ENCODE measurements at regions not wholly inside any gene's neighbourhood (a gene's known extent, or its start where the extent isn't known, plus 50 kb on each side); places are given as distances from the start of the nearest gene placed in this dataset.

DNA sequence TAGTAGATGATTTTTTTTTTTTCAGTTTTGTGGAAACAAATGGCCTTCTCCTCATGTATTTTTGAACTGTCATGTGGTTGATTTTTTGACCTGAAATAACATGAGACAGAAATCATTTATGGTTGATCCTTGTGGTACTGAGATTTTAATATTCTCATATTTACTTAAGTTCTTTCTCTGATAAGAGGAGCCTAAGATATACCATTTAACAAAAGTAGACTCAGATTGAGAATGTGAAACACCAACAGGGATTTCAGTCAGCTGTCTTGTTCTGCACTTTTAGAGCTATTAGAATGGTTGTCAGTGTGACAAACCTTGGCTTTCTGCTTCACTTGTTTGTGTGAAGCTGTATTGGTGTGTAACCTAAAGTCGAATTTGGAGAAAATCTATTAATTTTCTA lies 575.7 kb downstream of the SPOCK3 start:
- no peak for DNase-seq (ENCODE audit: low read depth)
- H3K4me3 ChIP-seq (ENCODE audit: low read length) = no peak overlapping the region
- no peak for TF ChIP-seq CTCF (IDR thresholded peaks at IDR 0.05; ENCODE audit: insufficient read depth, low read depth, low read length, missing control alignments)

DNA sequence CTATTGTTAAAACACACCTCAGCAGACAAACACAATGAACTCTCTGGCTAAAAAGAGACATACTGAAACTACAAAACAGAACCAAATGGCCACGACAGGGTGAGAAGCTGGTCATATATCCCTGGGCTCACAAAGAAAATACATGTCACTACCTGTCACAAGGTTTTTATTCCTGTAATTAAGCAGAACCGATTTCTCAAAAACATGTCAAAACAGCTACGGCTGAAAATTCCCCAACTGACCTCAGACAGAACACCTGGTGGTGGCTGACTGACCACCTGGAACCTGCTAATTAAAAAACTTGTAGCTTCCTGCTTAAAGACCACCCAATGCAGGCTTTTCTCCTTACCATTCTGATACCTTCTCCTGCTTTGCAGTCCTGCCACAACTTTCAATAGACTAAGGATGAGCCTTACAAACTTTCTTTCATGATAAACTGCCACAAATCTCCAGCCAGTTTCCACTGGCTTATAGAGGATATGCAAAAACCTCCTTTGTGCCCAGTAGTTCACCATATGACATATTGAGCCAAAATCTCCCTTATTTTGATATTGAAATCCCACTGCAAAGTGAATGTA lies 571.9 kb downstream of the SPOCK3 start:
- no peak overlapping the region for H3K4me3 ChIP-seq (ENCODE audit: low read length)
- TF ChIP-seq CTCF (IDR thresholded peaks at IDR 0.05; ENCODE audit: insufficient read depth, low read depth, low read length, missing control alignments) = no peak
- DNase-seq (ENCODE audit: low read depth) = peak; percentile 32

DNA sequence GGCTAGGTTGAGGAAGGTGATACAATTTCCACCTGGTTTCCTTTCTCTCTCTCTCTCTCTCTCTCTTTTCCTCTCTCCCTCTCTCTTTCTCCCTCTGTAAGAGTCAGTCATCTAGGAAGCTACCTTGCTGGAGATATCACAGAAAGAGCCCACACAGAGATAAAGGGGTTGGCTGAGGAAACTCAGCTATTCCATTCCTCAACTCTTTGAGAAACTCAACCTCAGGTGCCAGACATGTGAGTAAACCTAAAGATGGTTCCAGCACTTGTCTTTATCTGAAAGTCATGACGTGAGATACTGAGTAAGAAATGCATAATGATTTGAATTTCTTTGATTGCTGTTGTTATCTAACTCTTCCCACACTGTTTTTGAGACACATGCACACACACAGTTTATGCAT lies 564.0 kb downstream of the SPOCK3 start:
- no peak for TF ChIP-seq CTCF (IDR thresholded peaks at IDR 0.05; ENCODE audit: insufficient read depth, low read depth, low read length, missing control alignments)
- DNase-seq (ENCODE audit: low read depth) = no peak

GRCh38 chr4:166673911-166674310 lies 560.4 kb downstream of the SPOCK3 start:
- DNase-seq (ENCODE audit: low read depth) = no peak
- H3K4me3 ChIP-seq (ENCODE audit: low read length) = no peak overlapping the region
- no peak for TF ChIP-seq CTCF (IDR thresholded peaks at IDR 0.05; ENCODE audit: insufficient read depth, low read depth, low read length, missing control alignments)

More for the DNA sequence above, 564.0 kb downstream of the SPOCK3 start:
- no peak overlapping the region for H3K4me3 ChIP-seq (ENCODE audit: low read length)

- TF ChIP-seq CTCF (IDR thresholded peaks at IDR 0.05; ENCODE audit: insufficient read depth, low read depth, low read length, missing control alignments) = no peak
- DNase-seq (ENCODE audit: low read depth) = peak; percentile 52
These were observed 558.9 kb downstream of the SPOCK3 start for GRCh38 chr4:166675411-166675810.

DNA sequence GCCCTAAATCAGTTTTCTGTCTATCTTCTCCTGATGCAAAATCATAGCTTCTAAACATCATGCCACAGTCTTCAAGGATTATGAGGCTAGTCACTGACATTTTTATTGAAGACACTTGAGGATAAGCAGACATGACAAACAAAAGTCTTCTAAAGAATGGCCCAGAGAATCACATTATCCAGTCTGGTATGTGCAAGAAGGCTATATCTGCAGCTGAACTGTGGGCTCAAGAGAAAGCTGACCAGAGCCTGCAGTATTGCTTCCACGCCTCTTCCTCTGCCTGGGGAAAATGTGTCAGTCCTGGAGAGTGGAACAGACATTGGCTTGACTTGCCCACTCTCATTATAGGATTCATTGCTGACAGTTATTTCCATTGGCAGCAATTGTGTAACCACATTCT lies 553.5 kb downstream of the SPOCK3 start:
- no peak for TF ChIP-seq CTCF (IDR thresholded peaks at IDR 0.05; ENCODE audit: insufficient read depth, low read depth, low read length, missing control alignments)
- DNase-seq (ENCODE audit: low read depth) = no peak
- H3K4me3 ChIP-seq (ENCODE audit: low read length) = no peak overlapping the region

More at GRCh38 chr4:166675411-166675810, 558.9 kb downstream of the SPOCK3 start:
- no peak overlapping the region for H3K4me3 ChIP-seq (ENCODE audit: low read length)

GRCh38 chr4:166682200-166682599 lies 552.1 kb downstream of the SPOCK3 start:
- no peak for DNase-seq (ENCODE audit: low read depth)
- TF ChIP-seq CTCF (IDR thresholded peaks at IDR 0.05; ENCODE audit: insufficient read depth, low read depth, low read length, missing control alignments) = no peak
- no peak overlapping the region for H3K4me3 ChIP-seq (ENCODE audit: low read length)

All from epithelial cell of esophagus (primary cell).